ENCODE measurements at regions not wholly inside any gene's neighbourhood (a gene's known extent, or its start where the extent isn't known, plus 50 kb on each side); places are given as distances from the start of the nearest gene placed in this dataset.
"Not testable (repeated sequence)": the region's sequence is repeated elsewhere in the genome, so short reads cannot be mapped to it uniquely, and the experiment has no call there.

DNA sequence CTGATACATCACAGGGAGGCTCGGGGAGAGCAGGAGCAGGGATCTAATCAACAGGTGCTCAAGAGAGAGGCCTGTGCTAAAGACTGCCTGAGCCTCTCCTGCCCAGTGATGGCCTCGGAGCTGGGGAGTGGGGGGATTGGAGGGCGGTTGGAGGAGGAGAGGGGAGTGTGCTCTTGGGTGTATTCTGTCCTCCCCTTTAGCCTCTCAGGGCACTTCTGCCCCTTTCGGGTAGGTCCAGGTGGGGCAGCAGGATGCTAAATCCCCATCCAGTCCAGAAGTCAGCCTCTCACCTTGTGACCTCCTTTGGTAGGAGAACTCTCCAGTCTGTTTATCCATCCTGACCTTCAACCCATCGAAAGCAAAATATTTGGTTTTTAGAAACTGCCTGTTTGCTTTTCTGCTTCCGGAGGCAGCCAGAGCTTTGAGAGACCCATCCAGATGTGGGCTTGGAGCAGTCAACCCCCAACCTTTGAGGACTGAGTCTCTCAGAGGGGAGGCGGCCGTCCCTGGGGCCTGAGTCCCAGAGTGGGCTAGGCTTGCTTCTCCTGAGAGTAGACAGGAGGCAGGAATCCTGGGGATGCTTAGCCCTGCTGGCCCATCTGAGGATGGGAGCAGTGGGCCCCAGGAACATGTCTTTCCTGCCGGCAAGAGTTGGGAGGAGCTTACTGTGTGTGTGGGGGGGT lies 105.2 kb upstream of the SYT13 start:
- H4K20me1 ChIP-seq (ENCODE audit: insufficient read depth, low read length): no peaks in the 10 kb centered on the region

DNA sequence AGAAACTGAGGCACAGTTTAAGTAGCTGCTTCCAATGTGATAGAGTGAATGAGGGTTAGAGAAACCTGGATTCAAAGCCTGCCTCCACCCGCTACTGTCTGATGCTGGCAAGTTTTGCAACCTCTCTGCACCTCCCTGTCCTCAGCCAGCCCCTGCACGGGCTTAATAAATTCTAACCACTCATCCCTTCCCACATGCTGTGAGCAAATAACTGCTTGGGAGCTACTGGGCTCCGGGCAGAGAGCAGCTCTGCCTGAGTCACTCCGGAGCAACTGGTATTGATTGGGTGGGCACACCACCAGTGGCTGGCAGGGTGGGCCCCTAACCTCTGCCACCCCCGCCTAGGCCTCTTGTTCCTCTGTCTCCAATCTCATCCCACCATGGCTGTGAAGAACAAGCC lies 104.3 kb upstream of the SYT13 start:
- Histone ChIP-seq H2AFZ (ENCODE audit: low read length) (no peak overlapping the region), H3K9me2 (ENCODE audit: insufficient read depth, low read length) (no peaks in the 10 kb centered on the region), H3K4me3 (ENCODE audit: low read depth, low read length, poor library complexity, severe bottlenecking) (no peak overlapping the region), H4K20me1 (ENCODE audit: insufficient read depth, low read length) (no peaks in the 10 kb centered on the region), H3K9me3 (ENCODE audit: low read length) (no peaks in the 10 kb centered on the region), H3K36me3 (ENCODE audit: insufficient read depth, low read length) (no peaks in the 10 kb centered on the region), H3K4me1 (ENCODE audit: insufficient read depth, low read length, poor library complexity, severe bottlenecking) (no peaks in the 10 kb centered on the region), H3K27ac (ENCODE audit: low read depth, low read length, poor library complexity, severe bottlenecking) (no peak overlapping the region), H3K79me2 (ENCODE audit: insufficient read depth, low read depth, low read length) (no peaks in the 10 kb centered on the region), H3K4me2 (ENCODE audit: low read length) (no peak overlapping the region)
- ChIA-PET POLR2A (no interaction called here), CTCF (ENCODE audit: unreplicated experiment) (no interaction called here)
- intact Hi-C loops (cut with micrococcal nuclease; ENCODE audit: unreplicated experiment): no loop called here
- no peak for DNase-seq (ENCODE audit: low spot score)
- no peak for TF ChIP-seq EZH2phosphoT487 (IDR thresholded peaks at IDR 0.05; ENCODE audit: borderline replicate concordance, low read depth, low read length)
- TF ChIP-seq, protein P1, sequence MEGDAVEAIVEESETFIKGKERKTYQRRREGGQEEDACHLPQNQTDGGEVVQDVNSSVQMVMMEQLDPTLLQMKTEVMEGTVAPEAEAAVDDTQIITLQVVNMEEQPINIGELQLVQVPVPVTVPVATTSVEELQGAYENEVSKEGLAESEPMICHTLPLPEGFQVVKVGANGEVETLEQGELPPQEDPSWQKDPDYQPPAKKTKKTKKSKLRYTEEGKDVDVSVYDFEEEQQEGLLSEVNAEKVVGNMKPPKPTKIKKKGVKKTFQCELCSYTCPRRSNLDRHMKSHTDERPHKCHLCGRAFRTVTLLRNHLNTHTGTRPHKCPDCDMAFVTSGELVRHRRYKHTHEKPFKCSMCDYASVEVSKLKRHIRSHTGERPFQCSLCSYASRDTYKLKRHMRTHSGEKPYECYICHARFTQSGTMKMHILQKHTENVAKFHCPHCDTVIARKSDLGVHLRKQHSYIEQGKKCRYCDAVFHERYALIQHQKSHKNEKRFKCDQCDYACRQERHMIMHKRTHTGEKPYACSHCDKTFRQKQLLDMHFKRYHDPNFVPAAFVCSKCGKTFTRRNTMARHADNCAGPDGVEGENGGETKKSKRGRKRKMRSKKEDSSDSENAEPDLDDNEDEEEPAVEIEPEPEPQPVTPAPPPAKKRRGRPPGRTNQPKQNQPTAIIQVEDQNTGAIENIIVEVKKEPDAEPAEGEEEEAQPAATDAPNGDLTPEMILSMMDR (conservative IDR thresholded peaks at IDR 0.05; ENCODE audit: low read length): no peak
- BruUV-seq (replicated peaks): no TSS peak

More for the DNA sequence above, 105.2 kb upstream of the SYT13 start:
- intact Hi-C loops (cut with micrococcal nuclease; ENCODE audit: unreplicated experiment): no loop called here
- Histone ChIP-seq H3K27ac (ENCODE audit: low read depth, low read length, poor library complexity, severe bottlenecking) (no peak overlapping the region), H3K4me2 (ENCODE audit: low read length) (no peak overlapping the region), H3K9me3 (ENCODE audit: low read length) (no peaks in the 10 kb centered on the region), H3K79me2 (ENCODE audit: insufficient read depth, low read depth, low read length) (no peaks in the 10 kb centered on the region), H2AFZ (ENCODE audit: low read length) (no peak overlapping the region), H3K4me3 (ENCODE audit: low read depth, low read length, poor library complexity, severe bottlenecking) (no peak overlapping the region), H3K9me2 (ENCODE audit: insufficient read depth, low read length) (no peaks in the 10 kb centered on the region), H3K4me1 (ENCODE audit: insufficient read depth, low read length, poor library complexity, severe bottlenecking) (no peaks in the 10 kb centered on the region), H3K36me3 (ENCODE audit: insufficient read depth, low read length) (no peaks in the 10 kb centered on the region)
- no peak for DNase-seq (ENCODE audit: low spot score)
- POLR2A ChIA-PET: no interaction called here
- no TSS peak for BruUV-seq (replicated peaks)
- CTCF ChIA-PET (ENCODE audit: unreplicated experiment): no interaction called here
- TF ChIP-seq, protein P1 (conservative IDR thresholded peaks at IDR 0.05; ENCODE audit: low read length): no peak
- no peak for TF ChIP-seq EZH2phosphoT487 (IDR thresholded peaks at IDR 0.05; ENCODE audit: borderline replicate concordance, low read depth, low read length)

DNA sequence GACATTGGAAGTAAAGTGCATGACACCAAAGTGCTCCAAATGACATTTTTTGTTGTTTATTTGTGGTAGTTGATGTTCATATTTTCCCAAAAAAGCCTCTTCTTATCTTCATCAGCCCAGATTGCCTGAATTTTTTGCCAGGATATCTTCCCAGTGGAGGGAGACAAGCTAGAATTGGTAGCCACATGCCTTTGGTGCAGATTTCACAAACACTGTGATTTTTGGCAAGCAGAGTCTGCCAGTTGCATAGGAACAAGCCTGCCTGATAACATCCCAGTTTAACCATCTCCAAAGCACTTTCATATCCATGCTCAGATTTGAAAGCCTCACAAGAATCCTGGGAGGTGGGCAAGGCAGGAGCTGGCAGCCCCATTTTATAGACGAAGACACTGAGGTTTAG lies 102.3 kb upstream of the SYT13 start:
- H3K27ac ChIP-seq (ENCODE audit: low read depth, low read length, poor library complexity, severe bottlenecking): no peak overlapping the region
- no peaks in the 10 kb centered on the region for H4K20me1 ChIP-seq (ENCODE audit: insufficient read depth, low read length)
- H3K4me3 ChIP-seq (ENCODE audit: low read depth, low read length, poor library complexity, severe bottlenecking): no peak overlapping the region
- ChIA-PET CTCF (ENCODE audit: unreplicated experiment) (no interaction called here), POLR2A (no interaction called here)
- H3K4me1 ChIP-seq (ENCODE audit: insufficient read depth, low read length, poor library complexity, severe bottlenecking): no peaks in the 10 kb centered on the region
- TF ChIP-seq, protein P1 (conservative IDR thresholded peaks at IDR 0.05; ENCODE audit: low read length): no peak
- no peak for TF ChIP-seq EZH2phosphoT487 (IDR thresholded peaks at IDR 0.05; ENCODE audit: borderline replicate concordance, low read depth, low read length)
- H3K36me3 ChIP-seq (ENCODE audit: insufficient read depth, low read length): no peaks in the 10 kb centered on the region
- no peak overlapping the region for H2AFZ ChIP-seq (ENCODE audit: low read length)
- intact Hi-C loops (cut with micrococcal nuclease; ENCODE audit: unreplicated experiment): no loop called here
- BruUV-seq (replicated peaks): no TSS peak
- DNase-seq (ENCODE audit: low spot score): no peak
- no peaks in the 10 kb centered on the region for H3K9me3 ChIP-seq (ENCODE audit: low read length)
- no peak overlapping the region for H3K4me2 ChIP-seq (ENCODE audit: low read length)
- no peaks in the 10 kb centered on the region for H3K9me2 ChIP-seq (ENCODE audit: insufficient read depth, low read length)
- no peaks in the 10 kb centered on the region for H3K79me2 ChIP-seq (ENCODE audit: insufficient read depth, low read depth, low read length)

DNA sequence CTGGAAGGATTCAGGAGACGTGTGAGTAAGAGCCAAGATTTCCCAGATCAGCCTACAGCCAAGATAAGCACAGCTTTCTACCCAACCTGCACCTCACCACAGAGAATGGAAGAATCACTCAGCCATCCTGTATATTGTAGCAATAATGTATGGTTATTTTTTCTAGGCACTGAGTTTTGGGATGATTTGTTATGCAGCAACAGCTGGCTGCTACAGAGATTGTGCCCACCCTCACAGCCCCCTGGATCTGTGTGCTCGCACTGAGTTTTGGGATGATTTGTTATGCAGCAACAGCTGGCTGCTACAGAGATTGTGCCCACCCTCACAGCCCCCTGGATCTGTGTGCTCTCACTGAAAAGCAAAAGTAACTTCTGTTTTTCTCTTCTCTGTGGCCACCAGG lies 101.7 kb upstream of the SYT13 start:
- intact Hi-C loops (cut with micrococcal nuclease; ENCODE audit: unreplicated experiment); H3K27ac ChIP-seq (ENCODE audit: low read depth, low read length, poor library complexity, severe bottlenecking); H3K4me2 ChIP-seq (ENCODE audit: low read length); DNase-seq (ENCODE audit: low spot score); H4K20me1 ChIP-seq (ENCODE audit: insufficient read depth, low read length); BruUV-seq (replicated peaks); H3K4me3 ChIP-seq (ENCODE audit: low read depth, low read length, poor library complexity, severe bottlenecking); H3K79me2 ChIP-seq (ENCODE audit: insufficient read depth, low read depth, low read length); H3K36me3 ChIP-seq (ENCODE audit: insufficient read depth, low read length); H3K9me2 ChIP-seq (ENCODE audit: insufficient read depth, low read length); H3K9me3 ChIP-seq (ENCODE audit: low read length); H3K4me1 ChIP-seq (ENCODE audit: insufficient read depth, low read length, poor library complexity, severe bottlenecking); POLR2A ChIA-PET; CTCF ChIA-PET (ENCODE audit: unreplicated experiment); H2AFZ ChIP-seq (ENCODE audit: low read length): not testable (repeated sequence)
